ENCODE measurements at regions not wholly inside any gene's neighbourhood (a gene's known extent, or its start where the extent isn't known, plus 50 kb on each side); places are given as distances from the start of the nearest gene placed in this dataset.

GRCh38 chr1:201724766-201725118 is 104.2 kb upstream of the IPO9 start:
- TF ChIP-seq CTCF (conservative IDR thresholded peaks at IDR 0.05) = no peak
- no peak for TF ChIP-seq ZFX (IDR thresholded peaks at IDR 0.05)

GRCh38 chr1:201726700-201727099 is 102.3 kb upstream of the IPO9 start:
- H3K27ac ChIP-seq = no peak overlapping the region

More at GRCh38 chr1:201724766-201725118, 104.2 kb upstream of the IPO9 start:
- no peak overlapping the region for H3K27ac ChIP-seq

GRCh38 chr1:201728731-201729130 is 100.2 kb upstream of the IPO9 start:
- no peak overlapping the region for H3K27ac ChIP-seq
- no peak for TF ChIP-seq ZFX (IDR thresholded peaks at IDR 0.05)
- TF ChIP-seq CTCF (conservative IDR thresholded peaks at IDR 0.05) = no peak

More at GRCh38 chr1:201726700-201727099, 102.3 kb upstream of the IPO9 start:
- no peak for TF ChIP-seq CTCF (conservative IDR thresholded peaks at IDR 0.05)
- TF ChIP-seq ZFX (IDR thresholded peaks at IDR 0.05) = no peak

- TF ChIP-seq CTCF (conservative IDR thresholded peaks at IDR 0.05) = no peak
- TF ChIP-seq ZFX (IDR thresholded peaks at IDR 0.05) = no peak
- H3K27ac ChIP-seq = no peak overlapping the region
Measured at GRCh38 chr1:201729973-201730608, 98.9 kb upstream of the IPO9 start.

GRCh38 chr1:201730611-201731010 is 98.3 kb upstream of the IPO9 start:
- no peak for TF ChIP-seq ZFX (IDR thresholded peaks at IDR 0.05)
- no peak for TF ChIP-seq CTCF (conservative IDR thresholded peaks at IDR 0.05)
- no peak overlapping the region for H3K27ac ChIP-seq

- TF ChIP-seq ZFX (IDR thresholded peaks at IDR 0.05) = no peak
- TF ChIP-seq CTCF (conservative IDR thresholded peaks at IDR 0.05) = no peak
- H3K27ac ChIP-seq = no peak overlapping the region
Measured at GRCh38 chr1:201731142-201731541, 97.8 kb upstream of the IPO9 start.

GRCh38 chr1:201731592-201731991 is 97.4 kb upstream of the IPO9 start:
- no peak for TF ChIP-seq ZFX (IDR thresholded peaks at IDR 0.05)
- TF ChIP-seq CTCF (conservative IDR thresholded peaks at IDR 0.05) = no peak
- H3K27ac ChIP-seq = no peak overlapping the region

All from C4-2B (cell line).